GM12872 (cell line): ENCODE measurements at regions not wholly inside any gene's neighbourhood (a gene's known extent, or its start where the extent isn't known, plus 50 kb on each side); places are given as distances from the start of the nearest gene placed in this dataset.

Experiments
- TF ChIP-seq, protein P1 (sequence below): IDR thresholded peaks from 3 replicates; pipeline ENCODE4 v1.5.1; 2011; ENCODE audit warnings: low read depth, mild to moderate bottlenecking, low read length, moderate library complexity; ENCODE audit not compliant: insufficient read depth

DNA sequence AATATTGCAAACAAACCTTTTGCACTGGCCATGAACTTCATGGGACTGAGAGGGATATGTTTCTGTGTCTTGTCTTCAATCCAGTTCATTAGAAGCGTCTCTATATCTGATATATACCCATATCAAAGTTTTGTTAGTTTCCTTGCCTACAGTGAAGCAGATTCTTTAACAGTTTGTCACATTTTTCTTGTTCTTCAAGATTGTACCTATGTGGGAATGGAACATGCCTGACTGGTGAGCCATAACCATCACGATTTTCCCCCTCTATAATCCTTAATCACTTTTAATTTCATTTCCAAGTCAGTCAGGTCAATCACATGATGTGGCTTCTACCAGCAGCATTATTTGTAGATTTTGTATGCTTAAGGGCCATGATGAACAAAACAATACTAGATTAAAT lies 197.1 kb upstream of the PDE5A start:
- TF ChIP-seq, protein P1, sequence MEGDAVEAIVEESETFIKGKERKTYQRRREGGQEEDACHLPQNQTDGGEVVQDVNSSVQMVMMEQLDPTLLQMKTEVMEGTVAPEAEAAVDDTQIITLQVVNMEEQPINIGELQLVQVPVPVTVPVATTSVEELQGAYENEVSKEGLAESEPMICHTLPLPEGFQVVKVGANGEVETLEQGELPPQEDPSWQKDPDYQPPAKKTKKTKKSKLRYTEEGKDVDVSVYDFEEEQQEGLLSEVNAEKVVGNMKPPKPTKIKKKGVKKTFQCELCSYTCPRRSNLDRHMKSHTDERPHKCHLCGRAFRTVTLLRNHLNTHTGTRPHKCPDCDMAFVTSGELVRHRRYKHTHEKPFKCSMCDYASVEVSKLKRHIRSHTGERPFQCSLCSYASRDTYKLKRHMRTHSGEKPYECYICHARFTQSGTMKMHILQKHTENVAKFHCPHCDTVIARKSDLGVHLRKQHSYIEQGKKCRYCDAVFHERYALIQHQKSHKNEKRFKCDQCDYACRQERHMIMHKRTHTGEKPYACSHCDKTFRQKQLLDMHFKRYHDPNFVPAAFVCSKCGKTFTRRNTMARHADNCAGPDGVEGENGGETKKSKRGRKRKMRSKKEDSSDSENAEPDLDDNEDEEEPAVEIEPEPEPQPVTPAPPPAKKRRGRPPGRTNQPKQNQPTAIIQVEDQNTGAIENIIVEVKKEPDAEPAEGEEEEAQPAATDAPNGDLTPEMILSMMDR: no peak

DNA sequence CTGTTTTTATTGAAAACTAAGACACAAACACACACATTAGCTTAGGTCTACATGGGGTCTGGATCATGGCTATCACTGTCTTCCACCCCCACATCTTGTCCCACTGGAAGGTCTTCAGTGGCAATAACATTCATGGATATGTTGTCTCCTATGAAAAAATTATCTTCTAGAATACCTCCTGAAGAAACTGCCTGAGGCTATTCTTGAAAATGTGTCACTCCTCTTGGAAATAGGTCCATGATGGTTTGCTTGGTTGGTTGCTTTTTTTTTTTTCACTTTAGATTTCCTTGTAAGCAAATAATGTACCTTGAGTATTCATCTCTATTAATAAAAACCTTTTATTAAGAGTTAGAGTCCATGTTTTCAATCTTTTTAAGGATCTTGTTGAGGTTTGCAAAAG lies 195.3 kb upstream of the PDE5A start:
- TF ChIP-seq, protein P1: no peak

DNA sequence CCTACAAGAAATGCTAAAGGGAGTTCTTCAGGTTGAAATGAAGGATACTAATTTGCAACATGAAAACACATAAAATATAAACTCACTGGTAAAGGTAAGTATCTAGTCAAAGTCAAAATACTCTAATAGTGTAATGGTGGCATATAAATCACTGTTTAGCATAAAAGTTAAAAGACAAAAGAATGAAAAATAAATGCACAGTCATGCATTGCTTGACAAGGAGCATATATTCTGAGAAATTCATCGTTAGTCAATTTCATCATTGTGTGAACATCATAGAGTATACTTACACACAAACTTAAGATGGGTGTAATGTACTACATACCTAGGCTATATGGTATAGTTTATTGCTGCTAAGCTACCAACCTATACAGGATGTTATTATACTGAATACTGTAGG lies 194.4 kb upstream of the PDE5A start:
- TF ChIP-seq, protein P1: no peak

DNA sequence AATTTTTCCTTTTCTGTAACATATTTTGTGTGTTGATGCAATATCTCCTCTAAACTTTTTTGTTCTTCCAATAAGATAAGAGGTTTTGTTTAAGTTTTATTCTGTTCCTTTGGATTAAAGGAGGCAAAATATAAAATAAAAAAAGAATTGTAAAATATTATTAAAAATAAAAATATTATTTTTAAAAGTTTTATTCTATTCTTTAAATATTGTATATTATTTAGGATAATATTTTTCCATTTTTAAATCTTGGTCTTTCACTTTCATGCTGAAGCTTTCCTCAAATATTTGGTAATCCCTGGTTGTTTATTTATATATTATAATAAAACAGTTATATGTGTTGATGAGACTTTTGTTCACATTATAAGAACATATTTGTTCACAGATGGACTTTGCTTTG lies 187.9 kb upstream of the PDE5A start:
- TF ChIP-seq, protein P1: no peak

DNA sequence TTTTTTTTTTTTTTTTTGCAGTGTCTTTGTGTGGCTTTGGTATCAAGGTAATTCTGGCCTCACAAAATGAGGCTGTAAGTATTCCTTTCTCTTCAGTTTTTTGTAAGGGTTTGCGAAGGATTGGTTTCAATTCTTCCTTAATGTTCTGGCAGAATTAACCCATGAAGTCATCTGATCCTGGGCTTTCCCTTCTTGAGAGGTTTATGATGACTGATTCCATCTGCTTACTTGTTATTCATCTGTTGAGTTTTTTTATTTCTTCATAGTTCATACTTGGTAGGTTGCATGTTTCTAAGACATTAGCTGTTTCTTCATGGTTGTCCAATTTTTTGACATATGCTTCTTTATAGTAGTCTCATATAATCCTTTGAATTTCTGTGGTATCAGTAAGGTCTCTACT lies 181.4 kb upstream of the PDE5A start:
- TF ChIP-seq, protein P1: no peak

DNA sequence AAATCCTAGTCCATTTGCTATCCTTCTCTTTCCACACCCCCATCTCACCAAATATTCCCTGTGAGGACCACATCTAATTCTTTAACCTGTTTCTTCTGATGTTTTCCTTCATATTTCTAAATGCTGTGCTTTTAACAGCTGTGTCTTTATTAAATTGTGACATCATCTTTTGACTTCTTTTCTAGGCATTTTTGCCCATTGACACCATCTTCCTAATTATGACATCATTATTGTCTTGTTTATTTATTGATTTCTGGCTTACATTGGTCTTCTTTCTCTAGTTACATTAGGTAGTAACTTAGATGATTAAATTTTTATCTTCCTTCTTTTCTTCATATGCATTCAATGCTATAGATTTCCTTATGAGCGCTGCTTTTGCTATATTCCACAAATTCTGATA lies 175.8 kb upstream of the PDE5A start:
- TF ChIP-seq, protein P1: no peak

DNA sequence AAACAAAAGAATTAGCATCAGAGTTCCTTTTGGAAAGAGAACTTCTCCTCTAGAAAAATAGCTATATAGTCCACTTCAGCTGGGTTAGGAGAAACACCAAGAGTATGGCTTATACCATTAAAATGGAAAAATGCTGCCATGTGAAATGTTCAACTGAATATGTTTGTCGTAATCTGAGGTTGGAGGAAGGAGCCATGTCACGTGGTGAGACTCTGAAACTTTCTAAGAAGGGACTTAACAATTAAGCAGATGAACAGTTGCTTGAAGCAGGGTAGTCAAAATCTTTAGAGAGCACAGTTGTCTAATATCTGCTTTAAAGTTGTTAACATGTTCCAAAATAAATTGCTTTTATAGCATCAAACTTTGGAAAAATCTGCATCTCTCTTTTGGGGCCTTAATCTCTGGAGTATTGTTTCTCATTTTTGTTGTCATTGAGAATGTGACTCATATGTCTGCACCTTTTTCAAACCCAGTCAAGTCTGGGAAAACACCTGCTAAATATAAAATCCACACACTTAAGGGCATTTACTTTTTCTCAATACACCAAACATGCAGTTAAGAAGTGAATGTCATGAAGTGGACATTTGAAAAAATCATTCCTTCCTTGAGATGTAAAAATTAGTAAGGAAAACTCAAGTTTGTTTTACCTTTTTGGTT lies 168.8 kb upstream of the PDE5A start:
- TF ChIP-seq, protein P1: no peak
